Aorta (tissue), 5 donors: ENCODE measurements at regions not wholly inside any gene's neighbourhood (a gene's known extent, or its start where the extent isn't known, plus 50 kb on each side); places are given as distances from the start of the nearest gene placed in this dataset.

Experiments
- ATAC-seq: fragments of 200-7000 bp; cut with Tn5 transposase; one replicate; pipeline ENCODE4 v1.9.1; 2022; ENCODE audit warnings: moderate library complexity; ENCODE audit not compliant: low FRiP score
- DNase-seq, 2 donors: peaks; one replicate each; pipeline ENCODE4 v3.0.0-alpha.2; 2020
- H3K27ac ChIP-seq, 2 donors: one replicate each; pipeline ENCODE4 v1.5.1; 2013; ENCODE audit warnings: low read length in 2 of 2, mild to moderate bottlenecking in 2 of 2, moderate library complexity in 2 of 2, control low read depth in 1 of 2, inconsistent platforms in 1 of 2, low read depth in 1 of 2
- H3K27me3 ChIP-seq, 2 donors: one replicate each; pipeline ENCODE4 v1.6.1; 2013; ENCODE audit warnings: control low read depth in 1 of 2, low read length in 1 of 2, mild to moderate bottlenecking in 1 of 2, moderate library complexity in 1 of 2; ENCODE audit not compliant: insufficient read depth in 2 of 2, control insufficient read depth in 1 of 2
- H3K36me3 ChIP-seq, 2 donors: one replicate each; pipeline ENCODE4 v1.6.1; 2013; ENCODE audit warnings: control low read depth in 1 of 2, low read length in 1 of 2, mild to moderate bottlenecking in 1 of 2; ENCODE audit not compliant: insufficient read depth in 2 of 2, control insufficient read depth in 1 of 2
- H3K4me1 ChIP-seq, 2 donors: one replicate each; pipeline ENCODE4 v1.6.1; 2013; ENCODE audit warnings: low read length in 2 of 2, control low read depth in 1 of 2, mild to moderate bottlenecking in 1 of 2, moderate library complexity in 1 of 2; ENCODE audit not compliant: insufficient read depth in 2 of 2, control insufficient read depth in 1 of 2
- H3K4me3 ChIP-seq, 2 donors: one replicate each; pipeline ENCODE4 v1.5.1; 2013; ENCODE audit warnings: low read length in 2 of 2, control low read depth in 1 of 2, mild to moderate bottlenecking in 1 of 2
- H3K9me3 ChIP-seq: one replicate; pipeline ENCODE4 v1.6.1; 2013; ENCODE audit warnings: mild to moderate bottlenecking, low read length; ENCODE audit not compliant: control insufficient read depth
- WGBS, 2 donors: extraction: QIAGEN DNeasy Blood & Tissue Kit; methylation state at CpG; one replicate each; pipeline ENCODE4 v1.1.7; 2013; 5-methylcytosine and 5-hydroxymethylcytosine counted together
- intact Hi-C, 2 donors: fragments of 100-400 bp; cut with DNase I; formaldehyde crosslinking; loops; one replicate each; pipeline versions ENCODE4 v1.14.2 to v1.15.0; 2022
- donor health status: healthy with polysubstance abuse.
- donor health status: Bipolar disorder and iron deficiency.
- donor health status: DM: no; HTN: no; CAD: no.
- donor health status: DM: no; HTN: no; CAD: no.
- donor health status: DM: yes; HTN: yes; CAD: no.

DNA sequence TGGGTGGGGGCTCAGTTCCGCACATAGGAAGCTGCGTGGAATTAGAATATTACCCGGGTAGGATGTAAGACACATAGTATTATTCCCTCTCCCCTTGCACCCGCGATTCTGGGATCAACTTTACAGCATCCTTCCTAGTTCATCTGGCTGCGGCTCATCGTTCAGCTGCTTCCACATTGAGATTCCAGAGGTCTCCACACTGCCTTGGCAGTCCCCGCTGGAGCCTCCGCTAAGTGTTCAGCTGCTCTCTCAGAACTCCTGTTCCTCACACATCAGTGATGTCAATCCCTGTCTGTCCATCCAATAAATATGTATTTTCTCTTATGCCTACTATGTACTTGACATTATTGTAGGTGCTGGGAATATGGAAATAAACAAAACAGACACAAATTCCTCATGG lies 135.6 kb upstream of the SYT6 start:
- intact Hi-C loops, result loop anchor here in 1 of 2 donors (10.0 kb wide), 1 partner anchor 455 kb away; no protein-coding TSS in a partner anchor
- 68 to 70% methylated on average over 9 of the region's 9 CpGs for WGBS, 2 donors
- Histone ChIP-seq H3K27me3 (peaks cover 0 to 4% of the 10 kb centered on the region in 2 donors), H3K36me3 (no peaks in the 10 kb centered on the region), H3K4me3 (no peak overlapping the region), H3K27ac (no peak overlapping the region), H3K4me1 (no peaks in the 10 kb centered on the region), H3K9me3 (no peaks in the 10 kb centered on the region)
- DNase-seq (no peak), ATAC-seq (no peak)

DNA sequence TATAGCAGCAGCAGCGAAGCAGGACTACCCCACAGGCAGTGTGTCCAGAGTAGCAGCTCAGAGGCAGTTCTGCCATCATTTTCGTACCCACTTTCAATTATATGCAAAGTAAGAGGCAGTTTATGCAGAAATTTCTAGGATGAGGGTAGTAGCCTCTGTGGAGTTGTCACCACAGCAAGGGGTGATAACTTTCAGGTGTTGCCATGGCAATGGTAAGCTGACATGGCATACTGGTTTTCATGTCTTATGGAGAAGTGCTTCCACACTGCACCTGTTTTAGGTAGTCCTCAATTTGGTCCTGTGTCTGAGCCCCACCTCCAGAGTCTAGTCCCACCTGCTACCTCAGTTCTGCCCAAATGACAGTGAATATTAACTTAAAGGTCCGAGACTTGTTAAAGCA lies 133.3 kb upstream of the SYT6 start:
- H3K9me3 ChIP-seq, result no peaks in the 10 kb centered on the region
- no peak overlapping the region for H3K4me3 ChIP-seq
- no peak overlapping the region for H3K27ac ChIP-seq
- H3K36me3 ChIP-seq, result no peaks in the 10 kb centered on the region
- ATAC-seq (no peak), DNase-seq (no peak)
- 91 to 92% methylated on average over 3 of the region's 3 CpGs for WGBS, 2 donors
- H3K27me3 ChIP-seq, result peaks cover 0 to 2% of the 10 kb centered on the region in 2 donors
- no peaks in the 10 kb centered on the region for H3K4me1 ChIP-seq
- intact Hi-C loops, result loop anchor here in 1 of 2 donors (10.0 kb wide), 1 partner anchor 452 kb away; no protein-coding TSS in a partner anchor

DNA sequence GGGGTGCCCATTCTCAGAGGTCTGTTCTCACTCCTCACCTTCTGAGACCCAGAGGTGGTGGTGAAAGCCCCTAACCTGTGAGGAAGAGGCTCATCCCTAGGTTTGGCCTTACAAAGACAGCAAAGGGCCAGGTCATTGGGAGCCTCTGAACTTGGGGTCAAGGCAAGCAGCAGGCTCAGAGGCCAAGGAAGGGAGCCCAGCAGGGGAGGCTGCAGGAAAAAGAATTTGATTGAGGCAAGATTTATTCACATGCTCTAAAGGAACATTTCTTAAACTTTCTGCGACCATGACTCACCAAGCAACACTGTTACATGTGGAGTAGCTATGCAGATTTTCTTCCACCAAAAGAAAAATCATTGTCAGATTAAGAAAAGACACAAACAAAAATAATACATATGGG lies 132.5 kb upstream of the SYT6 start:
- Histone ChIP-seq H3K4me3 (no peak overlapping the region), H3K9me3 (no peaks in the 10 kb centered on the region), H3K36me3 (no peaks in the 10 kb centered on the region), H3K27me3 (peaks cover 0 to 2% of the 10 kb centered on the region in 2 donors), H3K4me1 (no peaks in the 10 kb centered on the region), H3K27ac (no peak overlapping the region)
- intact Hi-C loops, result loop anchor here in 1 of 2 donors (10.0 kb wide), 1 partner anchor 451 kb away; no protein-coding TSS in a partner anchor
- 52 to 61% methylated on average over 1 of the region's 1 CpG for WGBS, 2 donors
- DNase-seq, result no peak
- no peak for ATAC-seq

DNA sequence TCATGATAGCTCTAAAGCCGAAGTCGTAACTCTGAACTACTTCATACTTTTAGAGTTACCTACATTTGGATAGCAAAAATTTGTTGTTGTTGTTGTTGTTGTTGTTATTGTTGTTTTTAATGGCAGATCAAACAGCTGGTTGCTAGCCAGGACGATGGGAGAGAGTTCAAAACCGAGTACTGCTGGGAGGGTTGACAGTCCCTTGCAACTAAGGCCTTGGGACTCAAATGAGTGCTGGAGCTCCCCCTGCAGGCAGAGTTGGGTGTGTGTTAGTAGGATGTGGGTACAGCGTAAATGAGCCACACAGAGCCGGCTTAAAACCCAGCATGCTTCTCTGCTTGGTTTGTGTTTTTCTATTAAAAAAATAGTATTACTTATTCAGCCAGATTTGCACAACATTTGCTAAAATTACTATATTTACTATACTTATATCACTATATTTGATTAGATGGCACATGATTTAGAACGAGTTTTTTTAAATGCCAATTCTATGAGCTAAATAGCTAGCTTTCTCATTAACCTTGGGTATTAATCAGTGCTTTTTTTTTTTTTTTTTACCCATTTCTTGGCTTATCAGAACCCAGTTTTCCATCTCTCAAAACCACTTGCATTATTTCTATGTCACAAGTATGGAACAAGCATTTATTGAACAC lies 129.2 kb upstream of the SYT6 start:
- H3K9me3 ChIP-seq, result no peaks in the 10 kb centered on the region
- H3K27me3 ChIP-seq, result peaks cover 0 to 2% of the 10 kb centered on the region in 2 donors
- 34 to 35% methylated on average over 7 of the region's 7 CpGs for WGBS, 2 donors
- no peaks in the 10 kb centered on the region for H3K4me1 ChIP-seq
- DNase-seq (peak; percentile 93 to 94), ATAC-seq (peak; percentile 92)
- no peak overlapping the region for H3K27ac ChIP-seq
- intact Hi-C loops, result loop anchor here (2.0 to 10.0 kb wide), 3 partner anchors 304 to 448 kb away; partner anchors contain the start of gene OLFML3 (in 1 of the 2)
- no peaks in the 10 kb centered on the region for H3K36me3 ChIP-seq
- H3K4me3 ChIP-seq, result no peak overlapping the region

DNA sequence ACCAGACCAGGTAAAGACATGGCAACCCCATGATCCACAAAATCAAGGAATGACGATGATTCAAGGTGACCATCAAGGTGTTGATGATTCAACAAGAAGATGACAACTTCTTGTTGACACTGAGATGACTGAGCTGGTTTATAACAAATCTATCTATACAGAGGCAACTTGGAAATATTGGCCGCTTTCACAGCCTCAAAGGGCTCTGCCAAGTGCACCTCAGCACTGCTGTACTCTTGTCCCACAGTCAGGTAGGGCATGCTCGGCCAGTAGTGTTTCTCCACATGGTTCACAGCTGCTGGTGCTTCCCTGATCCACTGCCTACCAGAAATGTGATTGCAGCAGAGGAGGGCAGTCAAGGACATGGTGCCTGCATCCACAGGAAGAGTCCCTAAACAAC lies 125.2 kb upstream of the SYT6 start:
- Histone ChIP-seq H3K4me1 (no peaks in the 10 kb centered on the region), H3K4me3 (no peak overlapping the region), H3K27ac (no peak overlapping the region), H3K9me3 (no peaks in the 10 kb centered on the region), H3K36me3 (no peaks in the 10 kb centered on the region), H3K27me3 (no peaks in the 10 kb centered on the region)
- intact Hi-C loops, result loop anchor here in 1 of 2 donors (2.0 kb wide), 1 partner anchor 296 kb away; no protein-coding TSS in a partner anchor
- DNase-seq (no peak), ATAC-seq (no peak)
- WGBS, 2 donors, result 70 to 80% methylated on average over 3 of the region's 3 CpGs

DNA sequence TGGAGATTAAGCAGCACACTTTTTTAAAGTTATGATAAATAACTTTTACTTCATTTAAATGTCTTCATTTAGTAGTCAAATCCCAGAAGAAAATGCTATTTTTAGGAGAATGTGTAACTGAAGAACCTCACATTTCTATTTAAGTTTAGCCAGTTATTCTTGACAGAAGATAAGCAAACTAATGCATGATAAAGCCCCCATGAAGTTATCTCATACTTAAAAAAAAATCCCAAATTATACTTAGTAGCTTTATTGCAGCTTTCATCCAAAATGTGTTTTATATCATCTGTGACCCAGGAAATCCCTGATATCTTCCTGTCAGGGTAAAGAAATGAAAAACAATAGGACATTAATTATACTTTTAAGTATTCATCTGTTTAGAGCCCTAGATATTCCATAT lies 124.8 kb upstream of the SYT6 start:
- no peak overlapping the region for H3K4me3 ChIP-seq

DNA sequence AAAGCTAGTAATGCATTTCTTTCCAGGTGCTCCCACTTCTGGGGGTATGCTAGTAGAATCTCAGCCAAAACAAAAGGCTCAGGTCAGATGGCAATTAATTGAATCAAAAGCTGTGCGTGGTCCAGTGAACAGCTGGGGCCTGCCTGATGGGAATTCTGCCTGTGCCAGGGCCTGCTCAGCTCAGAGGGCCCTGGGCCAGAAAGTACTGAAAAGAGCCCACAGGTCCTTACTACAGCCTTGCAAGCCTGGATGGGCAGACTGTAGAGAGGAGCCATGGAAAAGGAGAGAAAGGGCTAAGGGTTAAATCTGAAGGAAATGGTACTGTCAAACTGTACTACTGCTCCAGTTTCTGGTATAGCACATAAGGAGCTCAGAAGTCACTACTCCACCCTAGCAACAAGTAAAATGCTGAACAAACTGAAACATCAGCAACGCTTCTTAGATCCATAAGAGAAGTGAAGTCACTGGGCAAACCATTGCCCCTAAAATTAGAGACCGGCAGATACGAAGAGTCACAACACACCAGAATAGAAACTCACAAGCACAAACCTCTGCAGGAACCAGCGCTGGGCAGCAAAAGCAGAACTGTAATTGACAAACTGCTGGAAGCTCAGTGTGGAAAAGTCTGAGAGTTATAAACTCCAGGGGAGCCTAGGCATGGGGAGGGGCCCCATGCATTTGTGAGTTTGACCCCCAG lies 121.1 kb upstream of the SYT6 start:
- no peaks in the 10 kb centered on the region for H3K27me3 ChIP-seq
- intact Hi-C loops, result no loop called here
- no peak overlapping the region for H3K4me3 ChIP-seq
- WGBS, 2 donors, result 56 to 64% methylated on average over 5 of the region's 5 CpGs
- no peaks in the 10 kb centered on the region for H3K36me3 ChIP-seq
- H3K9me3 ChIP-seq, result no peaks in the 10 kb centered on the region
- no peaks in the 10 kb centered on the region for H3K4me1 ChIP-seq
- H3K27ac ChIP-seq, result no peak overlapping the region
- DNase-seq (no peak), ATAC-seq (no peak)

More for the DNA sequence above, 124.8 kb upstream of the SYT6 start:
- DNase-seq, result no peak
- Histone ChIP-seq H3K9me3 (no peaks in the 10 kb centered on the region), H3K4me1 (no peaks in the 10 kb centered on the region), H3K36me3 (no peaks in the 10 kb centered on the region), H3K27me3 (no peaks in the 10 kb centered on the region), H3K27ac (no peak overlapping the region)
- intact Hi-C loops, result loop anchor here in 1 of 2 donors (2.0 kb wide), 1 partner anchor 296 kb away; no protein-coding TSS in a partner anchor
- no peak for ATAC-seq

DNA sequence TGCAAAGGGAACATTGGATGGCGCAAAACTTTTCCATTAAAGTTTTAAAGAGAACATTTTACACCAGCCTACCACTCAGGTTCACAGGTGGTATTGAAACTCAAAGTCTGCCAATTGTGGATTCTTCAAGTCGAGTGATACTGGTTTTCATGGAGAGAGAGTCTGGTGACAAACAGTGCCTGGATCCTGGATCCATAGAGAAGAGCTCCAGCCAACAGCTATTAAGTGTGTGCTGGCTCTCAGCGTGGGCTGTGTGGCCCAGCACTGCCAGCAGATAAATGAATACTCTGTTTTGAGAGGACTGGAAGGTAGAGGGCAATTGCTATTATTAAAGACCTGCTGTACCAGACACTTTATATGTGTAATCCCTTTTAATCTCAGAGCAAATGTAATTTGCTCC lies 118.9 kb upstream of the SYT6 start:
- Histone ChIP-seq H3K4me3 (no peak overlapping the region), H3K27ac (no peak overlapping the region), H3K36me3 (no peaks in the 10 kb centered on the region), H3K9me3 (no peaks in the 10 kb centered on the region), H3K4me1 (no peaks in the 10 kb centered on the region), H3K27me3 (no peaks in the 10 kb centered on the region)
- 67 to 71% methylated on average over 3 of the region's 3 CpGs for WGBS, 2 donors
- ATAC-seq, result no peak
- intact Hi-C loops, result no loop called here
- DNase-seq, result no peak

DNA sequence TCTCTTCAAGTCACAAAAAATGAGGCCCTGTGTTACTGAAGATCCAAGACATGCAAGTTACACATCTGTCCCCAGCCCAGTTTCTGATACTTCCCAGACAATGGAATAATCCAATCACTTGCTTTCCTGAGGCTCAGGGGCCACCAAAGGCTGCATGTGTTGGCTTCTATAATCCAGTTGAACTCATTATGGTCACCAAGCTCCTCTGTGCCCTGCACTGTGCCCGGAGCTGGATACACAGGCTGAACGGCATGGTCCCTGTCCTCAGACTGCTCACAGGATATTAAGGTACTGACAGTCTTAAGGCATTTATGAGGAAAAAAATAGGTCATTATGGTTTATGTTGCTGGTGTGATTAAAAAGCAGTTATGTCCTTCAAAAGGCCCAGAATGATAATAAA lies 117.0 kb upstream of the SYT6 start:
- Histone ChIP-seq H3K9me3 (no peaks in the 10 kb centered on the region), H3K4me3 (no peak overlapping the region), H3K27me3 (peaks cover 0 to 2% of the 10 kb centered on the region in 2 donors), H3K36me3 (no peaks in the 10 kb centered on the region), H3K4me1 (no peaks in the 10 kb centered on the region), H3K27ac (no peak overlapping the region)
- WGBS, 2 donors, result 93 to 96% methylated on average over 2 of the region's 2 CpGs
- ATAC-seq (no peak), DNase-seq (no peak)
- intact Hi-C loops, result no loop called here
